Effector CD4-positive, alpha-beta T cell (primary cell): ENCODE measurements at regions not wholly inside any gene's neighbourhood (a gene's known extent, or its start where the extent isn't known, plus 50 kb on each side); places are given as distances from the start of the nearest gene placed in this dataset.

Source experiments
- DNase-seq: peaks from one replicate; pipeline ENCODE4 v3.0.0-alpha.2; 2020

DNA sequence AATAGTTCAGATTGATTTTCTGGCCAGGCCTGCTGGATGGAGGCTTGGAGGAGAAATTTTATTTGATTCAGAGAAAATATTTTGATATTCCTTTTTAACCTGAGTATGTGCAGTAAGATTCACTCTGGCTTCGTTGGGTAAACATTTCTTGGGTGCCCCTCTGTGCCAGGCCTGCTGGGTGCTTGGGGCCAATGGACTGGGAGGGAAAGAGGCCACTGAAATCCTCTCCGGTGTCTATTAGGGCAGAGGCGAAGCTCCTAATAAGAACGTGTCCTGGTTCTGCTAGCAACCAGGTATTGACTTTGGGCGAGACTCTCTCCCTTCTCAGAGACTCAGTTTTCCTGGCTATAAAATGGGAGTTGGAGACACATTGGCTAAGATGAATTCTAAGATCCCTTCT, 122.5 kb downstream of the CYLD start:
- no peak for DNase-seq

DNA sequence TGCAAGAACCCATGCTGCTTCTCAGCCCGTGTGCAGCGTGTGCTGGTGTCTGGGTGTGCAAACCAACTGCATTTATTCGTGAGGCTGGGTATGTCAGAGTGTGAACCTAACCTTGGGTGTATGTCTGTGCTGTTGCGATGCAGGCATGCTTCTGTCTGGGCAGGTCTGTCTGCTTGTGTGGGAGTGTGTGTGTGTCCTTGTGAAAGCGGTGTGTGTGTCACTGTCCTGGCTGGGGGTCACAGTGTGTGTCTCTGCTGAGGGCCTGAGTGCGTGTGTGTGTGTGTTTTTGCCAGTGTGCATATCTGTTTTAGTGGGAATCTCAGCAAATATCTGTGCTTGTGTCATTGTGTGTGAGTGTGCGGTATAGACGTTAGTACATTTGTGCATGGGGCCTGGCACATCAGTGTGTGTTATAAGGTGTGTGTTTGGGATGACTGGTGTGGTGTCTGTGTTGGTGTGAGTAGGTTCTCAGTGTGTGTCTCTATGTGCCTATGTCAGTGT, 121.8 kb downstream of the CYLD start:
- DNase-seq, result no peak

DNA sequence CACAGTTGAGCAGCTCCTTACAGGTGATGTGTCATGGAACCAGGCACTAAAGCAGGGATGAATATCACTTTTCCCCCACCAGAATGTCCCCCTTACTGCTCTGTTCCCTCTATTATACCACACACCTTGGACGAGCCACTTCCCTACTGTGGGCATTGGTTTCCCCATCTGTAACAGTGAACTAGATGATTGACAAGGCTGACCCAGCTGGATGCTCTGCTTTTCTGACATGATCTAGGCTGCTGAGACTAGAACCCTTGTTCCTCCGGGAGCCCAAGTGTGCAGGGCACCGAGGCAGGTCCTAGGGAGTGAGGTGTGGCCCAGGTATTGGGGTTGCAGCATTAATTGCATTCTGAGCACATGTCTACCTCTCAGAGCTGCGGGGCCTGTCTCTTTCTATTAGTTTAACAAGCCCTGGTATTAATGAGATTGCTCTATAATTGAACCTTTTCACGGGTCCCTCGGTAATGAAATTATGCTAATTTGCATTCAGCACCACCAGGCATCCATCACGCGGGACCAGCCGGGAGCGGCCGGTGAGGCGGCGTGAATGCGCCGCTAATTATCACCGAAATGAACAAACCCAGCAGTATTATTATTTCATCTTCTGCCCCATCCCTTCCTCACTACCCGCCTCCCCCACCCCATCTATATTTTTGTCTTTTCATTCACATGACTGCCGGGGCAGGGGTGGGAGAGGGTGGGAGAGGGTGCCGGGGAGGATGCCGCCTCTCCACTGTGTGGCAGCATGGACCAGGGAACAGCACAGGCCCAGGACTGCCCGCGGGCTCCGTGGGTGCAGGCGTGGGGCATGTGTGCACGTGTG, 121.1 kb downstream of the CYLD start:
- DNase-seq, result no peak

DNA sequence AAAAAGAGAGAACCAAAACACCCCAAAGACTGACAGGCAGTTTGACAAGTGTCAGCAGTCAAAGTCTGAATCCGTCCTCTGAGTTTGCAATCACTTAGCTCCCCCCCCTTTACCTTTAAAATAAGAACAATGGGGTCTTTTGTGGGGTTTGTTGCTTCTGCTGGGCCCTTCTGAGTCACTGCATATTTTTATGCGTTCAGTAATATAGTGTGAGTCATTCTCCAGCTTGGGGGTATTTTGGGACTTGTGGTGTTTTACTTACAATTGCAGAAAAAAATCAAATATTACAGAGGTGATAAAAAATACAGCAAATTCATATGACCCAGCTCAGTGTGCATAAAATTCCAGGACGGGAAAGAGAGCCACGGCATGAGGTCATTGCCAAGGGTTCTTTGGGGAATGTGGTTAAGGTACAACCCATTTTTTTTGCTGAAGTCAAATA, 120.1 kb downstream of the CYLD start:
- DNase-seq, result no peak

DNA sequence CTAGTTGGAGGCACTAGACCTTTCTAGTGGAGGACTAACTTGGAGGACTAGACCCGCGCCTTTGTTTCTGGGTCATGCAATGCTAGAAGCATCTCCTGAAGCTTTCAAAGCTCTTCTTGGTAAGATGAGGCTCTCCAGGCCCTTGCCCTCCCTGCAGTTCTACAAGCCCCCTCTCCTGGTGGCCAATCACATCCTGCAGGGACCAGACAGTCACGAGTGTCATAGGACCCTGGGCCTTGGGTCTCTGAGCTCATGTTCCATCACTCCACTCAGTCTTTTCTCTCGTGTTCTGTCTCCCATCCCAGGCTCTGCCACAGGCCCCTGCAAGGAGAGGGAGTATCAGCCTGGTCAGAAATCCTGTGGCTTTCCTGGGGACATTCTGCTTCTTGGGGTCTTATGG, 119.6 kb downstream of the CYLD start:
- DNase-seq, result no peak

DNA sequence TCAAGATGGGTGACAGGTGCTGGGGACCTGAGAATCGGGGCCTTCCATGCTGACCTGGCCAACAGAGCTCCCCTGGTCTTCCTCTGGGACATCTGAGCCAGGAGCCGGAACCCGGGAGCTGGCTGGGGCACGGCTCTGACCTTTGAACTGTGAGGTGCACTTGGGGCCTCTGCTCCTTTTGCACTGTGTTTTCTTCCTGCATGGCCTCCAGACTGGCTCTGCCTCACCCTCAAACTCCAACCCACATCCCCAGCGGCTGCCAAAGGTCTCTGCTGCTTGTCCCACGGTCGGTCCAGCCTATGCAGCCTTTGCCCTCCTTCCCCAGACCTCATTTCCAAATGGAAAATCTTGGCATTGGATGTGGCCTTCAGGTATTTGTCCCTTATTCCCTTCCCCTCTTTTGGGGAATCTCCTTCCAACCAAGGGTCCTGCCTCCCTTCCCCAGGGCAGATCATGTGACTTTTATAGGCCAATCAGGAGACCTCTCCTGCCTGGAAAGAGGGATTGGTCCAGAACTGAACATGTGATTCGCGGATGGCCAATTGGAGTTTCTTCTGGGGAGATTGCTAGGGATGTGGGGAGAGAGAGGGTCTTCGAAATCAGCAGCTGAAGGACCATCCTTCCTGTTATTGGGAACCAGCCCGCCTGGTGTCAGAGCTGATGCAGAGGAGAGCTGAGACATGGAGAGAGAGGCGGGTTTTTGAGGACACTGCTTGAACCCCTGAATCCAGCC, 117.9 kb downstream of the CYLD start:
- no peak for DNase-seq

DNA sequence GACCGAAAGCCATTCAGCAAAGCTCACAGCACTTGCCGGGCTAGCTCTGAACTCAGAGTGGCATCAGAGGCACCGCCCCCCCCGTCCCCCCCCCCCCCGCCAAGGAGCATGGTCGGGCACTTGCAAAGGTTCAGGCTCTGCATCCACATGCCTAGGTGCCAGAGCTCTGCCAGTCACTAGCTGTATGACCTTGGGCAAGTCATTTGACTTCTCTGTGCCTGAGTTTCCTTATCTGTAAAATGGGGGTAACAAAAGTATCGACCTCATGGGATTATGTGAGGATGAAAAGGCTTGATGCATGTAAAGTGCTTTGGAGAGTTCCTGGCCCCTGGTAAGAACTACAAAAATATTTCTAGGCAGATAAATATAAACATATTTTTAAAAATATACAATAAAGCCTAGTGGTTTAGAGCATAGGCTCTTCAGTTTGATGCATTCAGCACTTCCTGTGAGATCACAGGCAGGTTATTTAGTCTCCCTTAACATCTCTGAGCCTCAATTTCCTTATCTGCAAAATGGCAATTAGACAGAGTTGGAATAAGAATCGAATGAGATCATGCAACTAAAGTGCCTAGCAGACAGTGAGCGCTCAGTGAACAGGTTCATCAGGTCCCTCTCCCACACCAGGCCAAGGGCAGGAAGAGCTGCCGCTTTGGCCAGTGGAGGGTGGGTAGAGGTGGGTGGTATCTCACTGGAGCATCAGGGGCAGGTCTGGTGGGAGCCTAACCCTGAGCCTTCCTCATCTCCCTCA, 117.2 kb downstream of the CYLD start:
- DNase-seq, result no peak

DNA sequence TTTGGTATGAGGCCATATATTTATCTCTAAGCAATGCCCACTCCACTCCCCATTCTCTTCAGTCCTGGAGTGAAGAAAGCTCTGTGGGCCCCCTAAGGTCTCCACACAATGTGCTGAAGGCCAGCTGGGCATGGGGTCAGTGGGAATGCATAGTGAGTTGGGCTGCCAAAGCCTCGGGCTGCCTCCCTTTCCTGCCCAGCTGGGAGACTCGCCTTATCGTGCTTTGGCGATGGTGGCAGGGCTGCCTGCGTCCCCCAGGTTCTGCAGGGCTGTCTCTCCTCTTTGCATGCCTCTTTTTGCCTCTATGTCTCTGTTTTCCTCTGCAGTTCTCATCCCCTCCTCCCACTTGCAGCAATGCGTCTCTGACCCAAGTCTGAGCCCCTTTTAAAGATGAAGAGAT, 116.5 kb downstream of the CYLD start:
- DNase-seq, result no peak

DNA sequence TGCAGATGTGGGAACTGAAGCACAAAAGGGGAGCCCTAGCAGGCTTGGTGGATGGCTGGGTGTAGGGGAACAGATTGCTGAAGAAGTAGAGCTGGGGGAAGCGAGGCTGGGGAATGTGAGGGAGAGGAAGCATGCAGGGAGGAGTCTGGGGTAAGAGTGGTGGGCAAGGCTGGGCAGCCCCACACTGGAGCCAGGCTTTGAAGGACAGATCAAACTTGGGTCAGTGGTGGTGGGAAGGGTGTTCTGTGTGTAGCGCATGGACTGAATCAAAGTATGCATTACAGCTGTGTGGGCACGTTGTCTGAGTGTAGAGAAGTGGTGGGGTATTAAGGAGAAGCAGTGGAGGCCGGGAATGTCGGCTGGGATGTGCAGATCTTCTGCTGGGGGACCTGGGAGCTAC, 116.0 kb downstream of the CYLD start:
- DNase-seq, result no peak

DNA sequence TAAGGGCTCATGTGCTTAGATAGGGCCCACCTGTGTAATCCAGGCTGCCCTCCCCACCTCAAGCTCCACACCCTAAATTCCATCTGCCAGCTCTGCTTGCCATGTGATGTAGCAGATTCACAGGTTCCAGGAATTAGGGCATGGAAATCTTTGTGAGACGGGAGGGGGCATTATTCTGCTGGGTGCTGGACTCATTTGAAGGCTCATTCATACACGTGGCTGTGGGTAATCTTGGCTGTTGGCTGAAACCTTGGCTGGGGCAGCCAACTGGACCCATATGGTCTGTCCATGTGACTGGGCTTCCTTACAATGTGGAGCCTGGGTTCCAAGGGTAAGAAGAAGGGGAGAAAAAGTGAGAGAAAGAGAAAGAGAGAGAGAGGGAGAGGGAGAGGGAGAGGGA, 115.1 kb downstream of the CYLD start:
- no peak for DNase-seq

DNA sequence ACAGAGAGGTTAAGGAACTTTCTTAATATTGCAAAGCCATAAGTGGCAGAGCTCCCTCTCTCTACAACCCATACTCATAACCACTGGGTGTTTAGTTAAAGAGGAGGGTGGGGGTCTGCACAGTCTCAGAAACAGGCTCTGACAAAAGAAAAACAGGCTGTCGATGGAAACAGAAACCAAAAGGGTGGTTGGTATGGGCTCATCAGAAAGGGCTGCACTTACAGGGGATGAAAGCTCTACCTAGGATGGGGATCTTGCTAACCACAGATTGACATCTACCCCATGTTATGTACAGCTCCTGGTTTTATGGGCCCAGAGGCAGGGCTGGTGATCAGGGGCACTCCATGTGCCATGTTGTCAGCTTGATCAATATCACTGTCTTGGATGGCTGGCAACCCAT, 111.4 kb downstream of the CYLD start:
- DNase-seq, result no peak
